ENCODE measurements at regions not wholly inside any gene's neighbourhood (a gene's known extent, or its start where the extent isn't known, plus 50 kb on each side); places are given as distances from the start of the nearest gene placed in this dataset.

DNA sequence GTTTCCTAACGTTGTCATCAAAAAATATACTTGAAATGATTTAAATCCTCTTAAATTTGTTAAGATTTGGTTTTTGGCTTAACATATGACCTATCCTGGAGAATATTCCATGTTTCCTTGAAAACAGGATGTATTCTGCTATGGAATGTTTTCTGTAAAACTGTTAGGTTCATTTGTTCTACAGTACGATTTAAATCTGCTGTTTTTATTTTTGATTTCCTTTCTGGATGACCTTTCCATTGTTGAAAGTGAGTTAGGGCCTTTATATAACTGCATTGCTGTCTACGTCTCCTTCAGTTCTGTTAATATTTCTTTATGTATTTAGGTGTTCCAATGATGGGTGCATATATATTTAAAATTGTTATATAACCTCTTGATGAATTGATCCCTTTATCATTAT, 465.3 kb upstream of the ALCAM start:
- no peak for TF ChIP-seq CTCF (IDR thresholded peaks at IDR 0.05)
- TF ChIP-seq ZFX (IDR thresholded peaks at IDR 0.05; ENCODE audit: borderline replicate concordance) = no peak
- H3K27ac ChIP-seq = no peak overlapping the region

DNA sequence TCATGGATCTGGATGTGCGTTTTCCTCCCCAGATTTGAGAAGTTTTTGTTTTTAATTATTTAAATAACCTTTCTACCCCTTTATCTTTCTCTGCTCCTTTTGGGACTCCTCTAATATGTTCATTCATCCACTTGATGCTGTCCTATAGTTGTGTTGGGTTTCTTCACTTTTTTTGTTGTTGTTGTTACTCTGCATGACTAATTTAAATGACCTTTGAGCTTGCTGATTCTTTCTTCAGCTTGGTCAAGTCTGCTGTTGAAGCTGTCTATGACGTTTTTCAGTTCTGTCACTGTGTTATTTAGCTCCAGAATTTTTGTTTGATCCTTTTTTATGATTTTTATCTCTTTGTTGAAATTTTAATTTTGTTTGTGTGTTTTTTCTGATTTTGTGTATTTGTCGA, 463.6 kb upstream of the ALCAM start:
- no peak overlapping the region for H3K27ac ChIP-seq
- TF ChIP-seq ZFX (IDR thresholded peaks at IDR 0.05; ENCODE audit: borderline replicate concordance) (no peak), CTCF (IDR thresholded peaks at IDR 0.05) (no peak)

- no peak overlapping the region for H3K27ac ChIP-seq
- no peak for TF ChIP-seq CTCF (IDR thresholded peaks at IDR 0.05)
- no peak for TF ChIP-seq ZFX (IDR thresholded peaks at IDR 0.05; ENCODE audit: borderline replicate concordance)
Measured at GRCh38 chr3:104906001-104906639, 460.6 kb upstream of the ALCAM start.

DNA sequence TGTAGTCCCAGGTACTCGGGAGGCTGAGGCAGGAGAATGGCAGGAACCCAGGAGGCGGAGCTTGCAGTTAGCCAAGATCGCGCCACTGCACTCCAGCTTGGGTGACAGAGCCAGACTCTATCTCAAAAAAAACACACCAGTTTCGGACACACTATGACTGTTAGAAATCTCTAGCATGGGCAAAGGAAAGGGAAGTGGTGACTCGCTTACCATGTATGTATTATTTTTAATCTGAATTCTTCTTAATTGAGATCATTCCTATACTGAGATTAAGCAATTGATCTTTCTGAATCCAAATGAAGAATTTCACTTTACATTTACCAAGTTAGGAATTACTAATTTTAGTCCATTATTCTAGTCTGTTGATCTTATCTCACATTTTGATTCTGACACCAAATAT, 459.2 kb upstream of the ALCAM start:
- H3K27ac ChIP-seq = no peak overlapping the region
- TF ChIP-seq ZFX (IDR thresholded peaks at IDR 0.05; ENCODE audit: borderline replicate concordance) = no peak
- TF ChIP-seq CTCF (IDR thresholded peaks at IDR 0.05) = no peak

GRCh38 chr3:104908761-104909160, 457.9 kb upstream of the ALCAM start:
- TF ChIP-seq CTCF (IDR thresholded peaks at IDR 0.05) (no peak), ZFX (IDR thresholded peaks at IDR 0.05; ENCODE audit: borderline replicate concordance) (no peak)
- H3K27ac ChIP-seq = no peak overlapping the region

DNA sequence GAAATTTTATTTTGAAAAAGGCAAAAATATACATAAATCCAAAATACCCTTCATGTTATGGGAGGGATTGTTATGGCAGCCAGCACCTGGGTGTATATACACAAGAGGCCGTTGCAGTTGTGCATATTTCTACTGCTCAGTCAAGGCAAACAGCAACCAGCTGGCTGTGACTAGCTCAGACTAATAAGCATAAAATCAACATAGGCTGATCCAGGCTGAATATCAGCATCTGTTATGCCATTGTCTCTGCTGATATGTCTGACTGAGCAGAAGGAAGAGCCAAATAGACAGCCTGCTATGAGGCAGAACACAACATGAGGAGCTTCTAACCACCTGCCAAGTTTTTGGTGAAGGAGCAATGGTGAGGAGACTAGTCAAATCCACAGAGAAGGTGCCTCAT, 457.5 kb upstream of the ALCAM start:
- H3K27ac ChIP-seq = no peak overlapping the region
- no peak for TF ChIP-seq ZFX (IDR thresholded peaks at IDR 0.05; ENCODE audit: borderline replicate concordance)
- TF ChIP-seq CTCF (IDR thresholded peaks at IDR 0.05) = no peak

DNA sequence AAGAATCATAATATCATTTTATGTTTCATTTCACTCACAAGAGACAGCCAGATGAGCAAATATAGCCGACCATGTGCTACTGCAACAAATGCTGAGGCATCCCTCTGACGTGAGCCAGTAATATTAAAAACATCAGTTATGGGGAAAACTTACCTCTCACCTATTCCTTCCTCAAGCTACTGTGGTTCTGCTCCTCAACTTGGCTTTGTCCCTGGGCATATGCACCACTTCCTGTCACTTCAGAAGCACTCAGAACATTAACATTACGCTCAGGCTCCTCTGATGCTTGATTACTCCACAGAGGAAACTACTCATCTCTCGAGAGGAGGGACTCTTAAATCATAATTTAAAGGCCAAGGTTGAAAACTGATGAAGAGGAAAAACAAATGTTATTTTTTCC, 457.0 kb upstream of the ALCAM start:
- H3K27ac ChIP-seq = no peak overlapping the region
- TF ChIP-seq ZFX (IDR thresholded peaks at IDR 0.05; ENCODE audit: borderline replicate concordance) (no peak), CTCF (IDR thresholded peaks at IDR 0.05) (no peak)

All from 22Rv1 (cell line).